Prostate gland (tissue), 2 donors: ENCODE measurements at regions not wholly inside any gene's neighbourhood (a gene's known extent, or its start where the extent isn't known, plus 50 kb on each side); places are given as distances from the start of the nearest gene placed in this dataset.

Source experiments
- POLR2A ChIP-seq: fragments of 450-650 bp; IDR thresholded peaks from one replicate; pipeline ENCODE4 v1.6.1; 2016; ENCODE audit warnings: antibody characterized with exemption, mild to moderate bottlenecking
- POLR2AphosphoS5 ChIP-seq: sonication (generic); formaldehyde crosslinking; IDR thresholded peaks from one replicate; pipeline ENCODE4 v1.6.1; 2017; ENCODE audit warnings: antibody characterized with exemption
- TF ChIP-seq, protein P1 (sequence below), 4 experiments: fragments of 200-600 bp in 2 of 4; fragments of 450-650 bp in 2 of 4; sonication (generic) in 2 of 4; IDR thresholded peaks; 1 replicate in 3 of 4; 2 replicates in 1 of 4; pipeline ENCODE4 v1.5.1; 2016 to 2019; ENCODE audit warnings: antibody characterized with exemption in 4 of 4, mild to moderate bottlenecking in 2 of 4, moderate library complexity in 2 of 4

DNA sequence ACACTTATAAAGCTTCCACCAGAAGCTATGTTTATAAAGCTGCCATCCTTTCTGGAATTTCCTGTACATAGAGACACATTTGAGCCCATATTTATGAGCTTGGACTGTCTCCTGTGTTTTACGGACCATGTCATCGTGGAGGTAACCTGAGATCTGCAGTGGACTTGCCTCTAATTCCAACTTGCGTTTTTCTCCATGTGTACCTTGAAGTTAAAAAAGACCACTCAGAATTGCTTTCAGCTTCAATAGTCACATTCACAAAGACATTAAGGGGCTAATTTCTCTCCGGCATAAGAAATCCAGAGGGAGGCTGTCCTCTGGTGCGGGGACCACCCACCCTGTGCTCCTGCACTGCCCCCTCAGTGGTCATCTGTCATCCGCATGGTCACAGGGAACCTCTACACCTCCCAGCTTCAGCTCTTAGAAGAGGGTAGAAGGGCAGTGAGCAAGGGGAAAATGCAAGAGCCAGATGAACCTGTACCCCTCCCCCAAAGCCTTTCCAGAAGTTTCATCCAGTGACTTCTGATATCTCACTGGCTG is 521.4 kb upstream of the CAMK1G start:
- TF ChIP-seq, protein P1, sequence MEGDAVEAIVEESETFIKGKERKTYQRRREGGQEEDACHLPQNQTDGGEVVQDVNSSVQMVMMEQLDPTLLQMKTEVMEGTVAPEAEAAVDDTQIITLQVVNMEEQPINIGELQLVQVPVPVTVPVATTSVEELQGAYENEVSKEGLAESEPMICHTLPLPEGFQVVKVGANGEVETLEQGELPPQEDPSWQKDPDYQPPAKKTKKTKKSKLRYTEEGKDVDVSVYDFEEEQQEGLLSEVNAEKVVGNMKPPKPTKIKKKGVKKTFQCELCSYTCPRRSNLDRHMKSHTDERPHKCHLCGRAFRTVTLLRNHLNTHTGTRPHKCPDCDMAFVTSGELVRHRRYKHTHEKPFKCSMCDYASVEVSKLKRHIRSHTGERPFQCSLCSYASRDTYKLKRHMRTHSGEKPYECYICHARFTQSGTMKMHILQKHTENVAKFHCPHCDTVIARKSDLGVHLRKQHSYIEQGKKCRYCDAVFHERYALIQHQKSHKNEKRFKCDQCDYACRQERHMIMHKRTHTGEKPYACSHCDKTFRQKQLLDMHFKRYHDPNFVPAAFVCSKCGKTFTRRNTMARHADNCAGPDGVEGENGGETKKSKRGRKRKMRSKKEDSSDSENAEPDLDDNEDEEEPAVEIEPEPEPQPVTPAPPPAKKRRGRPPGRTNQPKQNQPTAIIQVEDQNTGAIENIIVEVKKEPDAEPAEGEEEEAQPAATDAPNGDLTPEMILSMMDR (IDR thresholded peaks at IDR 0.05), result no peak
- no peak for TF ChIP-seq POLR2A
- no peak for TF ChIP-seq POLR2AphosphoS5
